ENCODE measurements at regions not wholly inside any gene's neighbourhood (a gene's known extent, or its start where the extent isn't known, plus 50 kb on each side); places are given as distances from the start of the nearest gene placed in this dataset.

DNA sequence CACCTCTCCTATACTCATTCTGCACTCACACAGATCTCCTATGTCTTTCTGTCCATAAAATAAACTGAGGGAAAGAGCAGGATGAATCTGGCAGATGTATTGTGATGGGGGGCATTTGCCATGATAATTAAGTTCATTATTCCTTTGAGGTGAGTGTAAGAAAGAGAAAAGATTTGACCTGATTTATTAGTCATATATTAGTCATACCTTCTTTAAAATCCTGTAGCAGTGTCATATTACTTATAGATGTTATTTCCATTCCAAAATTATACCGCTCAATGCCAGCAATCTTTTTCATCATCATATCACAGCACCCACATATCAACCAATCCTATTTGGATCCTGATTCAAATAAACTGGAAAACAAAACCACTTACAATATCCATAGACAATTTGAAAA is 733.3 kb upstream of the SLC35B3 start:
- TF ChIP-seq, protein P1, sequence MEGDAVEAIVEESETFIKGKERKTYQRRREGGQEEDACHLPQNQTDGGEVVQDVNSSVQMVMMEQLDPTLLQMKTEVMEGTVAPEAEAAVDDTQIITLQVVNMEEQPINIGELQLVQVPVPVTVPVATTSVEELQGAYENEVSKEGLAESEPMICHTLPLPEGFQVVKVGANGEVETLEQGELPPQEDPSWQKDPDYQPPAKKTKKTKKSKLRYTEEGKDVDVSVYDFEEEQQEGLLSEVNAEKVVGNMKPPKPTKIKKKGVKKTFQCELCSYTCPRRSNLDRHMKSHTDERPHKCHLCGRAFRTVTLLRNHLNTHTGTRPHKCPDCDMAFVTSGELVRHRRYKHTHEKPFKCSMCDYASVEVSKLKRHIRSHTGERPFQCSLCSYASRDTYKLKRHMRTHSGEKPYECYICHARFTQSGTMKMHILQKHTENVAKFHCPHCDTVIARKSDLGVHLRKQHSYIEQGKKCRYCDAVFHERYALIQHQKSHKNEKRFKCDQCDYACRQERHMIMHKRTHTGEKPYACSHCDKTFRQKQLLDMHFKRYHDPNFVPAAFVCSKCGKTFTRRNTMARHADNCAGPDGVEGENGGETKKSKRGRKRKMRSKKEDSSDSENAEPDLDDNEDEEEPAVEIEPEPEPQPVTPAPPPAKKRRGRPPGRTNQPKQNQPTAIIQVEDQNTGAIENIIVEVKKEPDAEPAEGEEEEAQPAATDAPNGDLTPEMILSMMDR (IDR thresholded peaks at IDR 0.05; ENCODE audit: extremely low read depth in 1 of 2, insufficient read depth in 1 of 2, low read depth in 1 of 2, low read length in 2 of 2): no peak
- no peak for TF ChIP-seq EZH2 (IDR thresholded peaks at IDR 0.05; ENCODE audit: borderline replicate concordance, low read depth, low read length, severe bottlenecking)
